ENCODE measurements at regions not wholly inside any gene's neighbourhood (a gene's known extent, or its start where the extent isn't known, plus 50 kb on each side); places are given as distances from the start of the nearest gene placed in this dataset.

DNA sequence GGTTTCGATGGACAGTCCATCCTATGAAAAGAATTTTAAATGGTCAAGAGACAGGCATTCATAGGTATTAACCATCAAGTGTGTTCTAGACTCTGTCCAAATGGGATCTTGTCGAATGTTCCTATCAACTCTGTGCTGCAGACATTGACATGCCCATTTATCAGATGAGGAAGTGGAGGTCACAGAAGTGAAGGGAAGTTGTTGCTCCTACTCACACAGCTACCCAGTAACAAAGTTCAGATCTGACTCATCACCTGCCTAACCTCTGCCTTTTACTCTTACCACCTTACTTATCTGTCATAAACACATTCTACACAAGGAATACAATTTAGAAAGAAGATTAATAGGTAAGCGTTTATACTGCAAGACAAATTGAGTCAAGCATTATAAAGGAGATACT is 426.2 kb upstream of the BRINP1 start:
- no peak overlapping the region for H4K5ac ChIP-seq (ENCODE audit: insufficient read length, low read depth, low read length)
- H3K9ac ChIP-seq (ENCODE audit: extremely low read depth, insufficient read length, low read length): no peak overlapping the region
- no peak overlapping the region for H2BK15ac ChIP-seq (ENCODE audit: low read depth, low read length)
- H3K56ac ChIP-seq (ENCODE audit: insufficient read length, low read depth, low read length): no peak overlapping the region
- H2BK20ac ChIP-seq (ENCODE audit: low read depth, low read length, poor library complexity, severe bottlenecking): no peak overlapping the region
- Mint-ChIP-seq H3K4me3 (no peak overlapping the region), H3K27me3 (ENCODE audit: low read depth) (no peaks in the 10 kb centered on the region), H3K9me3 (no peaks in the 10 kb centered on the region), H3K27ac (no peak overlapping the region), H3K36me3 (ENCODE audit: insufficient read depth in 1 of 3, low read depth in 3 of 3) (no peaks in the 10 kb centered on the region; a peak in 1 of 7 replicates), H3K4me1 (peaks cover 0 to 3% of the 10 kb centered on the region in 2 experiments; a peak in 1 of 4 replicates)
- no CpG with 5 or more reads among the region's 3 CpGs for WGBS (ENCODE audit: extremely low coverage, insufficient read length, low lambda C conversion rate)
- no peaks in the 10 kb centered on the region for H3K4me1 ChIP-seq (ENCODE audit: insufficient read depth, low read length)
- no peak overlapping the region for H4K91ac ChIP-seq (ENCODE audit: insufficient read length, low read depth, low read length)
- no peak overlapping the region for H3K14ac ChIP-seq (ENCODE audit: insufficient read depth, low read length)
- no peaks in the 10 kb centered on the region for H3K23me2 ChIP-seq (ENCODE audit: insufficient read length, low read depth, low read length, poor library complexity, severe bottlenecking)
- H3K79me2 ChIP-seq (ENCODE audit: insufficient read depth, low read length): no peaks in the 10 kb centered on the region
- no peak overlapping the region for H3T11ph ChIP-seq (ENCODE audit: low read length)
- no peak overlapping the region for H3K4me2 ChIP-seq (ENCODE audit: insufficient read depth, insufficient read length, low read length)
- H3K23ac ChIP-seq (ENCODE audit: insufficient read length, low read depth, low read length): no peak overlapping the region
- H2BK12ac ChIP-seq (ENCODE audit: insufficient read length, low read depth, low read length): no peak overlapping the region
- H3K27me3 ChIP-seq (ENCODE audit: insufficient read depth, low read length): no peaks in the 10 kb centered on the region
- no peak for DNase-seq
- no peak overlapping the region for H3K27ac ChIP-seq (ENCODE audit: insufficient read length, low read depth, low read length)
- no peak overlapping the region for H2AFZ ChIP-seq (ENCODE audit: low read length)
- H4K8ac ChIP-seq (replicated peaks; ENCODE audit: insufficient read length, low read depth, low read length): no peak overlapping the region
- H3K9me3 ChIP-seq (ENCODE audit: control insufficient read depth, low read depth, low read length): no peaks in the 10 kb centered on the region
- no peak overlapping the region for H2BK120ac ChIP-seq (ENCODE audit: low read depth, low read length, poor library complexity, severe bottlenecking)
- H2AK5ac ChIP-seq (ENCODE audit: insufficient read length, low read length): no peak overlapping the region
- no peak overlapping the region for H2BK5ac ChIP-seq (ENCODE audit: insufficient read length, low read length)
- H4K20me1 ChIP-seq (ENCODE audit: control insufficient read depth, insufficient read depth, insufficient read length): no peaks in the 10 kb centered on the region
- H3K18ac ChIP-seq (ENCODE audit: insufficient read length, low read depth, low read length): no peak overlapping the region
- H3K79me1 ChIP-seq (ENCODE audit: insufficient read depth, low read depth, low read length, poor library complexity, severe bottlenecking): no peaks in the 10 kb centered on the region
- no peak overlapping the region for H3K4ac ChIP-seq (ENCODE audit: low read depth, low read length)
- TF ChIP-seq, protein P1, sequence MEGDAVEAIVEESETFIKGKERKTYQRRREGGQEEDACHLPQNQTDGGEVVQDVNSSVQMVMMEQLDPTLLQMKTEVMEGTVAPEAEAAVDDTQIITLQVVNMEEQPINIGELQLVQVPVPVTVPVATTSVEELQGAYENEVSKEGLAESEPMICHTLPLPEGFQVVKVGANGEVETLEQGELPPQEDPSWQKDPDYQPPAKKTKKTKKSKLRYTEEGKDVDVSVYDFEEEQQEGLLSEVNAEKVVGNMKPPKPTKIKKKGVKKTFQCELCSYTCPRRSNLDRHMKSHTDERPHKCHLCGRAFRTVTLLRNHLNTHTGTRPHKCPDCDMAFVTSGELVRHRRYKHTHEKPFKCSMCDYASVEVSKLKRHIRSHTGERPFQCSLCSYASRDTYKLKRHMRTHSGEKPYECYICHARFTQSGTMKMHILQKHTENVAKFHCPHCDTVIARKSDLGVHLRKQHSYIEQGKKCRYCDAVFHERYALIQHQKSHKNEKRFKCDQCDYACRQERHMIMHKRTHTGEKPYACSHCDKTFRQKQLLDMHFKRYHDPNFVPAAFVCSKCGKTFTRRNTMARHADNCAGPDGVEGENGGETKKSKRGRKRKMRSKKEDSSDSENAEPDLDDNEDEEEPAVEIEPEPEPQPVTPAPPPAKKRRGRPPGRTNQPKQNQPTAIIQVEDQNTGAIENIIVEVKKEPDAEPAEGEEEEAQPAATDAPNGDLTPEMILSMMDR (conservative IDR thresholded peaks at IDR 0.05): no peak

Measured in H9 (cell line).